Endometrium (tissue), 2 donors: ENCODE measurements at regions not wholly inside any gene's neighbourhood (a gene's known extent, or its start where the extent isn't known, plus 50 kb on each side); places are given as distances from the start of the nearest gene placed in this dataset.
A peak's percentile ranks its signal among the peaks of the same experiment; 100 is the strongest.
"Not testable (repeated sequence)": the region's sequence is repeated elsewhere in the genome, so short reads cannot be mapped to it uniquely, and the experiment has no call there.

Experiments
- FAIRE-seq: peaks from 2 replicates; lab custom pipeline; 2012; peaks lifted over from hg19 to GRCh38; lab: Jason Lieb, UNC
- donor health status: control.
- donor health status: control.

GRCh38 chr4:135050086-135050717 lies 848.6 kb upstream of the PABPC4L start:
- no peak for FAIRE-seq

- no peak for FAIRE-seq
Observed at GRCh38 chr4:135032670-135033069, 831.1 kb upstream of the PABPC4L start.

DNA sequence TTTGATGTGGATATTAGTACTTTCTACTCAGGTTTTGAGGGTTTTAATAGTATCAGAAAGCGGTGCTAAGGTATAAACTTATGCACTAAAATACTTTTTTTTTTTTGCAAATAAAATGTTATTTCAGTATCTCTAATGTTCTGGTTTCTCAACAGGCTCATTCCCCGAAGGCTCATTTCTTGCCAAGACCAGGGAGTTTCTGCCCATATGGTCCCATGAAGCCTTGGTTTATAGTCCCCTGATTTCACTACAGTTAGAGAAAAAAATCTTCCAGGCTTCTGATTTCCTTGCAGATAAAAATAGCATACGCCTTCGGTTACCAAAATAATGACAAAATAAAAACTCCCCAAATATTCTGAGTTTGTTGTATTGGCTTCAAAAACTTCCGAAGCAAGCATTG lies 814.2 kb upstream of the PABPC4L start:
- peak; percentile 98 for FAIRE-seq

GRCh38 chr4:135007400-135007799 lies 805.8 kb upstream of the PABPC4L start:
- FAIRE-seq, result no peak

GRCh38 chr4:134999169-134999568 lies 797.6 kb upstream of the PABPC4L start:
- no peak for FAIRE-seq

DNA sequence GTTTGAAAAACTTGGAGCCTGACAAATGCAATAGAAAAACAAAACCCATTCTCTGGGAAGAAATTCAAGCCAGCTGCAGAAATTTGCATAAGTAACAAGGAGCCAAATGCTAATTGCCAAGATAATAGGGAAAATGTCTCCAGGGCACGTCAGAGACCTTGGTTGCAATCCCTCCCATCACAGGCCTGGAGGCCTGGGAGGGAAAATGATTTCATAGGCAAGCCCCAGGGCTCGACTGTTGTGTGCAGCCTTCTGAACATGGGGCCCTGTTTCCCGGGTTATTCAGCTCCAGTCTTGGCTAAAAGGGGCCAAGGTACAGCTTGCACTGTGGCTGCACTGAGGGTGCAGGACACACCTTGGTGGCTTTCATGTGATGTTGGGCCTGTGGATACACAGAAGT lies 760.4 kb upstream of the PABPC4L start:
- FAIRE-seq, result no peak

DNA sequence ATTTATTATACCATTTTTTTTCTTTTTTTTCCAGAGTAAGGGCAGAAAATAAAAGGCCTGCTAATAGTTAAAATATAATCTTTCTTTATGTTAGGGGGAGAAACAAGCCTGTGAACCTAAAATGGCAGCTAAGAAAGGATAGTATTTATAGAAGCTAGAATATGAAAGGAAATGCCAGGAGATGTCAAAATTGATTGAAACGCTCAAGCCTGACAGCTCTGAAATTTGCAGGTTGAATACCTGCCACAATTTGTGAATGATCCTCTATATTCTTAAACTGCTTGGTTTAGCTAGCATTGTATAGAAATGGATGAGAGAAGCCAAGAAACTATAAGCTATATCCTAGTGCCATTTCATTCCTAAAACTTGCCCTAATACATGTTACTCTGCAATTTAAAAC lies 757.3 kb upstream of the PABPC4L start:
- FAIRE-seq, result no peak

GRCh38 chr4:134955059-134955458 lies 753.5 kb upstream of the PABPC4L start:
- no peak for FAIRE-seq

GRCh38 chr4:134952775-134953174 lies 751.2 kb upstream of the PABPC4L start:
- FAIRE-seq, result no peak

DNA sequence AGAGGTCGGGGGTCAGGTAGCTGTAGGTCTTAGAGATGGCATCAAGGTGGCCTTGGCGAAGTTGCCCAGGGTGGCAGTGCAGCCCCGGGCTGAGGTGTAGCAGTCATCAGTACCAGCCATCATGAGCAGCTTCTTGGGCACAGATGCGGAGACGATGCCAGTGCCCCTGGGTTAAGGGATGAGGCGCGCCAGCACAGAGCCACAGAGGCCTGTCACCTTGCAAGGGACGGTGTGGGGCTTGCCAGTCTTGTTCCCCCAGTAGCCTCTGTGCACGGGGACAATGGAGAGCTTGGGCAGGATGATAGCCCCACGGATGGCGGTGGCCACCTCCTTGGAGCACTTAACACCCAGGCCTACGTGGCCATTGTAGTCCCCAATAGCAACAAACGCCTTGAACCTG lies 750.7 kb upstream of the PABPC4L start:
- no peak for FAIRE-seq

GRCh38 chr4:134948110-134948642 lies 746.6 kb upstream of the PABPC4L start:
- no peak for FAIRE-seq

GRCh38 chr4:134944115-134944514 lies 742.5 kb upstream of the PABPC4L start:
- no peak for FAIRE-seq

GRCh38 chr4:134936014-134936413 lies 734.4 kb upstream of the PABPC4L start:
- no peak for FAIRE-seq

GRCh38 chr4:134935320-134935719 lies 733.7 kb upstream of the PABPC4L start:
- no peak for FAIRE-seq

DNA sequence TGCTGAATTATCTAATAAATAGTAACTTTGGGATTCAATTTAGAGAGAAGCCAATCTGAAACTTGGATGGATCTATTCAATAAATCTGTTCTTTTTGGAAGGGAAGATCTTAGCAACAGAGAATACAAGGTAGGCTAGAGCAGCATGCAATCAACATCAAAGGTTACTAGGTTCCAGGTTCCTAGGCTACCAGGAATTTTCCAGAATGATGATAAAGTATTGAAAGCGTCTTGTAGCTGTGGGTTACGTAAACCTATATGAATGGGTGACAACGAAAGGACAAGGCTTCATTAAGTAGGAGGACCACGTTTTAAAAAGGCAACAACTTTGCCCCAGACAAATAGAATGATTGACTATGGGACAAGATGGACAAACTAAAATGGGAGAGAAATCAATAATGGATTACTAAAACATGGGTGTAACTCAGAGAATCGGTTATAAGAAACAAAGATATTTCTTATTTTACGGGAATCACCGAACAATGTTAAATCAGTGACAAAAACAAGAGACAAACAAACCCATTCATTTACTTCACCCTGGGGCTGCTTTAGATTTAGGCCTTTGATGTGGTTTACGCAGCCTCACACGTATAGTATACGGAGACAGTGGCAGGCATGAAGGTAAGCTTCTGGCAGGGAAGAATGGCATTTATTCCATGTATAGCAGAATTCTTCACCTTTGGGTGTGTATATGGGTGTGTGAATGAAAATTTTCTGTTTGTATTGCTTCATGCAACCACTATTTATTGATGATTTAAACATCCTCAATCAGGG lies 732.6 kb upstream of the PABPC4L start:
- FAIRE-seq, result no peak

DNA sequence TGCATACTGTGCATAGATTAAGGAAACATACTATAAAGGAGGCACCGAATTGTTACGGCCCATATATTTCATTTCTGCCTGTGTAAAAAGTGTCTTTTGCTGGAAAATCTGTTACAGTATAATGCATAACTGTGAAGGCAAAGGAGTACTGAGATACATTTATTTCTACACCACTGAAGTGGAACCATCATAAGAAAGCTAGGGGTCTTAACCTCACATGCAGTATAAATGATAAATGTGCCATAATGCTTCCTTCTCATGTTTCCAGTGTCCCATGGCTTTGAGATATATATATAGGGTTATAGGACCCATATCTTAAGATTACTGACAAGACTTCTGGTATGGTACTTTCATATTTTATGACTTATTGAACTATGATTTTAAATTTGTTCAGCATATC lies 713.8 kb upstream of the PABPC4L start:
- FAIRE-seq, result no peak

DNA sequence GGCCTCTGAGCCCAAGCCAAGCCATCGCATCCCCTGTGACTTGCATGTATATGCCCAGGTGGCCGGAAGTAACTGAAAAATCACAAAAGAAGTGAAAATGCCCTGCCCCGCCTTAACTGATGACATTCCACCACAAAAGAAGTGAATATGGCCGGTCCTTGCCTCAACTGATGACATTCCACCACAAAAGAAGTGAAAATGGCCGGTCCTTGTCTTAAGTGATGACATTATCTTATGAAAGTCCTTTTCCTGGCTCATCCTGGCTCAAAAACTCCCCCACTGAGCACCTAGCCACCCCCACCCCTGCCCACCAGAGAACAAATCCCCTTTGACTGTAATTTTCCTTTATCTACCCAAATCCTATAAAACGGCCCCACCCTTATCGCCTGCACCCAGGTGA lies 712.7 kb upstream of the PABPC4L start:
- FAIRE-seq, result not testable (repeated sequence)

DNA sequence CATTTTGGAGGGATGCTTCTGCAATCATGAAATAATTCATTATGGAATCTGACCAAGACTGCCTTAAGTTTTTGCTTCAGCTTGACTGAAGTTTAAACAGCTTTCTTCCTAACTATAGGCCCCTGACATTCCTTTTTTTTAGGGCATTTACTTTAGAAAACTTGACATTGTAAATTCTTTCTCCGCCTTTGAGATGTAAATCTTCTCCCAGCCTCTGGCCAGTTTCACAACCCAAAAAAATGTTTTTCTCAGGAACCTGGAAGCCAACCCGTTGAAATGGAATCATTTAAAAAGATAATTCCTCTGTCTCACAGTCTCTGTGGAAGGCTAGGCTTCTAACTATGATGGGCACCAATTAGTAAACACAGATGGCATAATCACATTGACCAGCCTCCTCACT lies 710.4 kb upstream of the PABPC4L start:
- FAIRE-seq, result no peak

- FAIRE-seq, result peak; percentile 74
Observed at GRCh38 chr4:134906404-134907023, 704.9 kb upstream of the PABPC4L start.

DNA sequence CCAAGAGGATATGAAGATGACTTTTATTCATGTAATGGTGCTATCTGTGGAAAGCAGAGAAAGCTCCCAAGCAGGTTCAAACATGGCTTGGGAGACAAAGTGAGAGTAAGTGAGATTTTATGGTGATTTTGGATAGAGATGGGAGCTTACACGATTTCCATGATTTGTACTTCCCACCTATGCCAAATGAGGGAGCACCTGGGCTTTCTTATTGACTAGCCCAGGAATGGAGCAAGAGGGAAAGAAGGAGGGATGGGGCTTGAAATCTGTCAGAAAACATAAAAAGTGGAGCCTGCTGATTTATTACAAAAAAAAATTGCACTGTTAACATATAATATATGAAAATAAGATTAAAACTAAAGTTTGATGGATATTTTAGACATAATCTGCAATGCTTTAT lies 703.5 kb upstream of the PABPC4L start:
- FAIRE-seq, result no peak

DNA sequence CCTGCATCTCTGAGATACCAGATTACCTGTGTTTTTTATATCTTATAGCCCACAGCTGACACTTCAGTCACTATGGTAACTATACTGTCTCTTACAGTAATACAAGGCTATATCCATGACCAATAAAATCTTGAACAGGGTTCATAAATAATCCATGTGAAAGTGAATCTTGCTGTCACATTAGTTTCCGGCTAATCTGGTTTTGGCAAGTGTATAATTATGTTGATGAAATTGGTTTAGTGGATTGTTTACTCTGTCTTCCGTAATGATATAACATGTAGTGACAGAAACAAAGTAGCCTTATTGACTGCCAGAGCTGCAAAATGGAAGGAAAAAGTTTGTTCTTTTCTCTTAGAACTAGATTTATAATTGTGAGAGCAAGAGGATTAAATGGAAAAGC lies 686.6 kb upstream of the PABPC4L start:
- no peak for FAIRE-seq

DNA sequence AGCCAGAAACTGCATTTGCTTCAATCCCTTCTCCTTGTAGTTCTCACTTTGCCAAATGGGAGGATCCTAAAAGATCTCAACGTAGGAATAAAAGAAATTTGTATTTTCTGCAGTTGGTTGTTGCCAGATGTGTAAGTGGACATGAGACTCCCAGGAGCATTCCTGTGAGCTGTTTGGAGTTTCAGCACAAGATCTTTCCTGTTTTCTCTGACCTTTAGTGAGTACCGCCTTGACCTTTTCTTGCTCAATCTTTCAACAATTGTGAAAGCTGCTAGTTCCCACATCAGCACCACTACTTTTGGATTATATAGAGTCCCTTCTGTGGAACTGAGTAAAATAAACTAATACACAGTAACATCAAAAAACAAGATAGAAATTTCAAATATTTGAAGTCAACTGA lies 683.8 kb upstream of the PABPC4L start:
- no peak for FAIRE-seq

GRCh38 chr4:134883831-134884449 lies 682.4 kb upstream of the PABPC4L start:
- no peak for FAIRE-seq
